DOHH2 (cell line): ENCODE measurements at regions not wholly inside any gene's neighbourhood (a gene's known extent, or its start where the extent isn't known, plus 50 kb on each side); places are given as distances from the start of the nearest gene placed in this dataset.

Source experiments
- H3F3A ChIP-seq: fragments of 200-600 bp; sonication (generic), shearing (Covaris generic); 2 replicates; pipeline ENCODE4 v1.6.0; 2016; ENCODE audit warnings: antibody characterized with exemption, mild to moderate bottlenecking; ENCODE audit not compliant: control insufficient read depth, insufficient read depth
- H3K27ac ChIP-seq: fragments of 200-600 bp; sonication (generic); 2 replicates; pipeline ENCODE4 v1.5.1; 2014; ENCODE audit warnings: low read depth, mild to moderate bottlenecking, low read length, moderate library complexity
- H3K27me3 ChIP-seq: fragments of 200-600 bp; sonication (generic); 2 replicates; pipeline ENCODE4 v1.6.1; 2014; ENCODE audit warnings: mild to moderate bottlenecking, low read length, mixed read lengths; ENCODE audit not compliant: control insufficient read depth
- H3K36me3 ChIP-seq: fragments of 200-600 bp; sonication (generic); 2 replicates; pipeline ENCODE4 v1.6.1; 2014; ENCODE audit warnings: mild to moderate bottlenecking, low read length, moderate library complexity, mixed read lengths; ENCODE audit not compliant: control insufficient read depth
- H3K4me1 ChIP-seq: fragments of 200-600 bp; sonication (generic); 2 replicates; pipeline ENCODE4 v1.6.1; 2014; ENCODE audit warnings: mild to moderate bottlenecking, low read length, mixed read lengths; ENCODE audit not compliant: control insufficient read depth
- H3K4me2 ChIP-seq: fragments of 200-600 bp; sonication (generic); 2 replicates; pipeline ENCODE4 v1.6.0; 2014; ENCODE audit warnings: mild to moderate bottlenecking, low read length, moderate library complexity
- H3K4me3 ChIP-seq: fragments of 200-600 bp; sonication (generic); 2 replicates; pipeline ENCODE4 v1.5.1; 2014; ENCODE audit warnings: mild to moderate bottlenecking, low read length, mixed read lengths
- H3K79me2 ChIP-seq: fragments of 200-600 bp; sonication (generic); 2 replicates; pipeline ENCODE4 v1.6.1; 2014; ENCODE audit warnings: mild to moderate bottlenecking, low read length, mixed read lengths; ENCODE audit not compliant: control insufficient read depth
- H3K9me2 ChIP-seq: fragments of 200-600 bp; sonication (generic); replicated peaks from 2 replicates; pipeline ENCODE4 v1.6.1; 2014; ENCODE audit warnings: mild to moderate bottlenecking, low read length, mixed read lengths; ENCODE audit not compliant: control insufficient read depth
- H3K9me3 ChIP-seq: fragments of 200-600 bp; sonication (generic); 2 replicates; pipeline ENCODE4 v1.6.1; 2014; ENCODE audit warnings: antibody characterized with exemption, low read length, mixed read lengths; ENCODE audit not compliant: control insufficient read depth, insufficient read depth
- H4K20me1 ChIP-seq: fragments of 200-600 bp; sonication (generic); 2 replicates; pipeline ENCODE4 v1.6.0; 2014; ENCODE audit warnings: low read depth, mild to moderate bottlenecking, antibody characterized with exemption, low read length, moderate library complexity; ENCODE audit not compliant: control insufficient read depth, insufficient read depth
- EZH2phosphoT487 ChIP-seq: fragments of 200-600 bp; sonication (generic); IDR thresholded peaks from 2 replicates; pipeline ENCODE4 v1.6.1; 2017; ENCODE audit warnings: borderline replicate concordance, mild to moderate bottlenecking, antibody characterized with exemption, low read length, moderate library complexity, mixed read lengths
- TF ChIP-seq, protein P1 (sequence below): fragments of 200-600 bp; sonication (generic); IDR thresholded peaks from one replicate; pipeline ENCODE4 v1.5.1; 2014; ENCODE audit warnings: antibody characterized with exemption, mild to moderate bottlenecking, low read depth, low read length; ENCODE audit not compliant: poor library complexity, severe bottlenecking

DNA sequence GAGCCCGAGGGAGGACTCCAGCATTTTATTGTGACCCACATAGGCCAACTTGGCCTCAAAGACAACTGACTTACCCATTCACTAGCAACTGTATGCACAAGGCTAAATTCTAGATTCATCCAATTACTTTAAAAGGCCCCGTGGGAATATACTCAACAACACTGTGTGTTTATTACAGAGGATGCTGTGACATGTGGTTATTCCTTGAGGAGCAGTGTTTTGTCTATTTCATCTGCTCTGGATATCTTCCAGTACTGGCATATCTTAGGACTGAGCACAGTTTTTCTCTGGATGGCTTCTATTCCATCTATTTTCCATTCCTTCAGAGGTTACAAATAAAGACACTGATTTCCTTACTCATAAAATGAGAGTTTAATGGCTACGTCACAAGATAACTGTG, 87.2 kb upstream of the KRAS start:
- no peaks in the 10 kb centered on the region; the same call in 1 of the 2 replicates for H3K4me1 ChIP-seq
- no peak overlapping the region for H3K27ac ChIP-seq
- H4K20me1 ChIP-seq: no peaks in the 10 kb centered on the region
- TF ChIP-seq, protein P1, sequence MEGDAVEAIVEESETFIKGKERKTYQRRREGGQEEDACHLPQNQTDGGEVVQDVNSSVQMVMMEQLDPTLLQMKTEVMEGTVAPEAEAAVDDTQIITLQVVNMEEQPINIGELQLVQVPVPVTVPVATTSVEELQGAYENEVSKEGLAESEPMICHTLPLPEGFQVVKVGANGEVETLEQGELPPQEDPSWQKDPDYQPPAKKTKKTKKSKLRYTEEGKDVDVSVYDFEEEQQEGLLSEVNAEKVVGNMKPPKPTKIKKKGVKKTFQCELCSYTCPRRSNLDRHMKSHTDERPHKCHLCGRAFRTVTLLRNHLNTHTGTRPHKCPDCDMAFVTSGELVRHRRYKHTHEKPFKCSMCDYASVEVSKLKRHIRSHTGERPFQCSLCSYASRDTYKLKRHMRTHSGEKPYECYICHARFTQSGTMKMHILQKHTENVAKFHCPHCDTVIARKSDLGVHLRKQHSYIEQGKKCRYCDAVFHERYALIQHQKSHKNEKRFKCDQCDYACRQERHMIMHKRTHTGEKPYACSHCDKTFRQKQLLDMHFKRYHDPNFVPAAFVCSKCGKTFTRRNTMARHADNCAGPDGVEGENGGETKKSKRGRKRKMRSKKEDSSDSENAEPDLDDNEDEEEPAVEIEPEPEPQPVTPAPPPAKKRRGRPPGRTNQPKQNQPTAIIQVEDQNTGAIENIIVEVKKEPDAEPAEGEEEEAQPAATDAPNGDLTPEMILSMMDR: no peak
- no peak for TF ChIP-seq EZH2phosphoT487
- no peaks in the 10 kb centered on the region for H3F3A ChIP-seq
- no peaks in the 10 kb centered on the region for H3K79me2 ChIP-seq
- no peaks in the 10 kb centered on the region for H3K9me3 ChIP-seq
- H3K36me3 ChIP-seq: no peaks in the 10 kb centered on the region
- no peaks in the 10 kb centered on the region for H3K9me2 ChIP-seq
- H3K4me3 ChIP-seq: no peak overlapping the region
- H3K4me2 ChIP-seq: no peak overlapping the region
- peaks cover 4% of the 10 kb centered on the region; the same call in 1 of the 2 replicates for H3K27me3 ChIP-seq

DNA sequence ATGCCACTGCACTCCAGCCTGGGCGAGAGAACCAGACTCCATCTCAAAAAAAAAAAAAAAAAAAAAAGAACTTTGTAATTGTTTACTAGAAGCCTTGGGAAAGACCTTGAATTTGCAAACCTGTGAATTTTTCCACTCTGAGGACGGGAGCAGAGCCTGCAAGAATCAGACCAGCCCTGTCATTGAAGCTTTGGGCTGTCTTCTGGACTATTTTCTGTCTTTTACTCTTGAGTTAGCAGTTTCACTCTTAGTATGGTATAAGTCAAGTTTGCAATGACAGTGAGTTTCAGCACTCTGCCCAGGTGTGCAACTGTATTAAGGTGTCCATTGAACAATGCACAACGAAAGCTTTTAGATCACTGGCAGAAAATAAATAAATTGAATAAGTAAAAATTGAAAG, 81.4 kb upstream of the KRAS start:
- H3K27ac ChIP-seq: no peak overlapping the region
- peaks cover 8% of the 10 kb centered on the region; the same call in 1 of the 2 replicates for H3K27me3 ChIP-seq
- no peaks in the 10 kb centered on the region for H3F3A ChIP-seq
- H3K36me3 ChIP-seq: no peaks in the 10 kb centered on the region
- no peaks in the 10 kb centered on the region for H3K9me2 ChIP-seq
- no peak overlapping the region for H3K4me3 ChIP-seq
- no peaks in the 10 kb centered on the region for H4K20me1 ChIP-seq
- H3K4me2 ChIP-seq: no peak overlapping the region
- H3K4me1 ChIP-seq: peaks cover 7% of the 10 kb centered on the region
- H3K79me2 ChIP-seq: no peaks in the 10 kb centered on the region
- H3K9me3 ChIP-seq: no peaks in the 10 kb centered on the region
- no peak for TF ChIP-seq EZH2phosphoT487
- TF ChIP-seq, protein P1: no peak

DNA sequence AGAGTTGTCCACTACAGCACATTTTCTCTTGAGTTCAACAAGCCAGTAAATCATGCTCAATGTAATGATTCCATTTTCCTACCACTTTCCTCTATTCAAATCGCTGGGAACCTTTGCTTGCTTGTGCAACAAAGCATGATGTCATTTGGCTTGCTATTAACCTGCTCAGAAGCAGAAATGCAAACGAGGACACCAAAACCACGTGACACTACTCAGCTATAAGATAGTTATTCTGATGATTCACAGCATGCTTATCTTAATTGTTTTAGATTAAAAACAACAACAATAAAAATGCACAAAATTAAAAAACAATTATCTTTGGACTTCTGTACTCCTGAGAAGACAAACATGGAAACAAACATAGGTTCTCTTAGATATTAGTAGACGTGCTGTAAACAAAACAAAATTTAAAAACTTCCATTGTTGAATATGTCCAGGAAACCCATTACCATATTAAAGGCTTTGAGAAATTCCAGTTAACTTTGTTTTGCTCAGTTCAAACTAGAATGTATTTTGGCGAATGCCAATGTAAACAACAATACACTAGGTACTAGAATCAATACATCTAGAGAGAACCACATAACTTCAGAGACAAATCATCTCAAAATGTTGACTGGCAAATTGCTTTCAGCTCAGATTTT, 77.5 kb upstream of the KRAS start:
- Histone ChIP-seq H3K4me2 (no peak overlapping the region), H3K79me2 (no peaks in the 10 kb centered on the region), H3K9me2 (no peaks in the 10 kb centered on the region), H3K27me3 (0 out of 2 replicates have a peak, but pooled peaks cover 4% of the 10 kb centered on the region), H3K36me3 (no peaks in the 10 kb centered on the region), H4K20me1 (no peaks in the 10 kb centered on the region), H3F3A (no peaks in the 10 kb centered on the region), H3K4me1 (peaks cover 12% of the 10 kb centered on the region), H3K27ac (no peak overlapping the region), H3K9me3 (no peaks in the 10 kb centered on the region), H3K4me3 (no peak overlapping the region)
- TF ChIP-seq EZH2phosphoT487: no peak
- TF ChIP-seq, protein P1: no peak

DNA sequence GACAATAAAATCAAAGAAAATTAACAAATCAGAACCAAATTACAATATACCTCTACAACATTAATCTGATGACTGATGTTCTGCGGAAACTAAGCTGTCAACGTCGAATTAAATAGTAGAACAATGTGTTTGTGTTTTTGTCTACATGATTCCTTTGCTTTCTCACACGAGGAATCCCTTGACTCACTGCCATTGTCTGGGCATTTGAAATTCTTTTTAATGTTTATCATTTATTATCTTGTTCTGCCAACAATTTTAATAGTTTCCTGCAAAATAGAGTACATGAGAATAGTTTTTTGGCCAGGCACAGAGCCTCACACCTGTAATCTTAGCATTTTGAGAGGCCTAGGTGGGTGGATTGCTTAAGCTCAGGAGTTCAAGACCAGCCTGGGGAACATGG, 76.6 kb upstream of the KRAS start:
- H4K20me1 ChIP-seq: no peaks in the 10 kb centered on the region
- no peaks in the 10 kb centered on the region for H3K36me3 ChIP-seq
- no peaks in the 10 kb centered on the region for H3K79me2 ChIP-seq
- H3K9me3 ChIP-seq: no peaks in the 10 kb centered on the region
- H3K4me1 ChIP-seq: peaks cover 18% of the 10 kb centered on the region
- H3K27me3 ChIP-seq: no peaks in the 10 kb centered on the region
- no peaks in the 10 kb centered on the region for H3F3A ChIP-seq
- no peak overlapping the region for H3K4me3 ChIP-seq
- H3K4me2 ChIP-seq: no peak overlapping the region
- H3K27ac ChIP-seq: no peak overlapping the region
- TF ChIP-seq, protein P1: no peak
- no peak for TF ChIP-seq EZH2phosphoT487
- H3K9me2 ChIP-seq: no peaks in the 10 kb centered on the region
